SJCRH30 (cell line): ENCODE measurements at regions not wholly inside any gene's neighbourhood (a gene's known extent, or its start where the extent isn't known, plus 50 kb on each side); places are given as distances from the start of the nearest gene placed in this dataset.

ENCODE experiments used
- DNase-seq, 2 experiments: peaks; one replicate each; pipeline ENCODE4 v3.0.0-alpha.2; 2015 to 2020
- H3K27ac ChIP-seq: fragments of 250-450 bp; sonication (Bioruptor Pico); 2 replicates; pipeline ENCODE4 v1.5.1; 2020; ENCODE audit warnings: mild to moderate bottlenecking, moderate library complexity
- H3K27me3 ChIP-seq: fragments of 250-450 bp; sonication (Bioruptor Pico); 2 replicates; pipeline ENCODE4 v1.5.1; 2020; ENCODE audit warnings: mild to moderate bottlenecking, moderate library complexity
- H3K36me3 ChIP-seq: fragments of 250-450 bp; sonication (Bioruptor Pico); 2 replicates; pipeline ENCODE4 v1.5.1; 2020; ENCODE audit warnings: mild to moderate bottlenecking, moderate library complexity
- H3K4me1 ChIP-seq: fragments of 250-450 bp; sonication (Bioruptor Pico); 2 replicates; pipeline ENCODE4 v1.5.1; 2020; ENCODE audit warnings: mild to moderate bottlenecking, moderate library complexity
- H3K4me3 ChIP-seq: fragments of 250-450 bp; sonication (Bioruptor Pico); 2 replicates; pipeline ENCODE4 v1.5.1; 2020; ENCODE audit warnings: mild to moderate bottlenecking, moderate library complexity
- H3K9me3 ChIP-seq: fragments of 250-450 bp; sonication (Bioruptor Pico); replicated peaks from 2 replicates; pipeline ENCODE4 v1.5.1; 2020; ENCODE audit warnings: mild to moderate bottlenecking, moderate library complexity

DNA sequence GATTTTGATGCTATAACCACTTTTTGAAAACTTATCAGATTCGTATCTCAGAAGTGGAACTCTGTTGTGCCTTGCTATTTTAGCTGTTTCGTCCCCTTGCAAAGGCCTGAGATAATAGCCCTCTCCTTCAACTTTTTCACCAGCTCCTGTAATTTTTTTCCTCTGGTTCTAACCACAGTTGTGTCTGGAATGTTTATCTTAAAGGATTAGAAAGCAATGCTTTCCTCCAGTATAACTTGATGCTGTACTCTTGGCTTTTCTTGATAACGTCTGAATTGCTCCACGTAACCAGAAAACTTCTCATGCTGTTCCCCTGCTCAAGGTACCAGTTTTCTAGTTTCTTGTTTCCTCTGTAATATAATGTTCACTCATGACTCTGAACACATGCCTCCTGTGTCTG, 209.4 kb downstream of the DTWD2 start:
- H3K36me3 ChIP-seq, result no peaks in the 10 kb centered on the region
- no peaks in the 10 kb centered on the region for H3K9me3 ChIP-seq
- DNase-seq, result peak in 1 of 2 experiments; percentile 31
- no peak overlapping the region for H3K4me3 ChIP-seq
- no peak overlapping the region for H3K27ac ChIP-seq
- H3K4me1 ChIP-seq, result peaks cover 12% of the 10 kb centered on the region; the same call in 1 of the 2 replicates
- no peaks in the 10 kb centered on the region for H3K27me3 ChIP-seq

DNA sequence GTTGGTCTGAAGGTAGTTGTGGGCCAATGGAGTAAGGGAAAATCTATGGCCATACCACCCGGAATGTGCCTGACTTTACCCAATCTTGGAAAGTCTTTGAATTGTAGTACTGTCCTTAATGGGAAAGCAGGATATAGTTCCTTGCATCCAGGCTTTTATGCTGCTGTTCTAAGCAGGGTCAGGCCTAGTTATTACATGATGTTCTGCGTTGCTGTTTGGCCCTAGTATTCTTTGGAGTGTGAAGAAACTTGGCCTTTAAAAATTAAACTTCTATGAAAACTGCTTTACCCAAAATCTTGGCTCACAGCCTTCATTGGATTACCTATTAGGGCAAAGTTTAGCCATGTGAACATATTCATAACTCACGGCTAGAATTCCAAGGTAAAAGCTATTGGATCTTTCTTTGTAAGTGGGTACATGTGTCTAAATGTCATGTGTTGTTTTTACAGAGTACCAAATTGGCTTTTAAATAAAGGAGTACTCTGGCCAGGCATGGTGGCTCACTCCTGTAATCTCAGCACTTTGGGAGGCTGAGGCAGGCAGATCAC, 211.1 kb downstream of the DTWD2 start:
- DNase-seq, result no peak
- Histone ChIP-seq H3K36me3 (no peaks in the 10 kb centered on the region), H3K9me3 (no peaks in the 10 kb centered on the region), H3K27me3 (no peaks in the 10 kb centered on the region), H3K4me1 (peaks cover 12% of the 10 kb centered on the region; the same call in 1 of the 2 replicates), H3K27ac (no peak overlapping the region), H3K4me3 (no peak overlapping the region)

DNA sequence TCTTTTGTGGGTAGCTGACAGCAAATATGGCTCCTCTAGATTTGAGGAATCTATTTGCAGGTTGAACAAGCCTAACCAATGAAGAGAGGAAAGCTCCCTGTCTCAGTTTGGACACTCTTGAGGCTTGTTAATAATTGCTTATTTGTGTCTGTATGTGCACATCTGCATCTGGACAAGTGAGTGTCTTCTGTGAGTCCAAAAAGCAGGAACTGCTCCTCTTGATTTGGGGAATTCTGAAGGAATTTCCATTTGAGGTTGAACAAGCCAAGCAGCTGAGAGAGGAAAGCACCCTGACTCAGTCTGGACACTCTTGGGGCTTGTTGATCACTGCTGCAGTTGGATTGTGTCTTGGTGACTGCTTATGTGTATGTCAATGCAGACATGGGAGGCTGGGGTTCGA, 211.6 kb downstream of the DTWD2 start:
- Histone ChIP-seq H3K27ac (no peak overlapping the region), H3K27me3 (no peaks in the 10 kb centered on the region)
- no peak for DNase-seq

DNA sequence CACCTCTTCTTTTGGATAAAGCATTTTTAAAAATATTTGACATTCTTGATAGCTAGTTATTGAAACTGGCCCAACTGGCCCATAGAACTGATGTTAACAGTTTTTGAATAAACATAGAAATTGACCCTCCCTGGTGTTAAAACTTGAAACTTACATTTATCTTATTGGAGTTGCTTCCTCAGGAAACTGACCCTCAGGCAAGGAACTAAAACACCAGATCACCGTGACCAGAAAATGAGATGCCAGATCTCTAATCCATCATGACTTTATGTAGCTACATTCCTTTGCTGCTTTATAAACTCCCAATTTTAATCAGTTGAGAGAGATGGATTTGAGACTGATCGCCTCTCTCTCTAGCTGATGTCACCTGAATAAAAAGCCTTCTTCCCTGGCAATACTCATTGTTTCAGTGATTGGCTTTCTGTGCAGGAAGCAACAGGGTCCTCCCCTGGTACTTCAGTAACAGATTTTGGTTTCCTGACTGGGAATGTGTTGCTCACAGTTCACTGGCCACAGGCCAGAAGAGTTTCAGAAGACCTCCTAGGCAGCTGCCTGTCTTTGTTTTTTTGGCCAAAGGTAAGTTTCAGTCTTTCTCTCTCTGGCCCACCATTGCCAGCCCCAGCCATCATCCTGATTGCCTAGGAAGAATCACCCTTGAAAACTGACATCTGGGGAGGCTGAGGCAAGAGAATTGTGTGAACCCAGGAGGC, 212.4 kb downstream of the DTWD2 start:
- DNase-seq, result peak in 1 of 2 experiments; percentile 45
- peaks cover 12% of the 10 kb centered on the region; the same call in 1 of the 2 replicates for H3K4me1 ChIP-seq
- H3K9me3 ChIP-seq, result no peaks in the 10 kb centered on the region
- no peaks in the 10 kb centered on the region for H3K27me3 ChIP-seq
- H3K27ac ChIP-seq, result no peak overlapping the region
- no peak overlapping the region for H3K4me3 ChIP-seq
- H3K36me3 ChIP-seq, result no peaks in the 10 kb centered on the region

More for the DNA sequence above, 211.6 kb downstream of the DTWD2 start:
- Histone ChIP-seq H3K4me1 (peaks cover 12% of the 10 kb centered on the region; the same call in 1 of the 2 replicates), H3K36me3 (no peaks in the 10 kb centered on the region), H3K9me3 (no peaks in the 10 kb centered on the region), H3K4me3 (no peak overlapping the region)

DNA sequence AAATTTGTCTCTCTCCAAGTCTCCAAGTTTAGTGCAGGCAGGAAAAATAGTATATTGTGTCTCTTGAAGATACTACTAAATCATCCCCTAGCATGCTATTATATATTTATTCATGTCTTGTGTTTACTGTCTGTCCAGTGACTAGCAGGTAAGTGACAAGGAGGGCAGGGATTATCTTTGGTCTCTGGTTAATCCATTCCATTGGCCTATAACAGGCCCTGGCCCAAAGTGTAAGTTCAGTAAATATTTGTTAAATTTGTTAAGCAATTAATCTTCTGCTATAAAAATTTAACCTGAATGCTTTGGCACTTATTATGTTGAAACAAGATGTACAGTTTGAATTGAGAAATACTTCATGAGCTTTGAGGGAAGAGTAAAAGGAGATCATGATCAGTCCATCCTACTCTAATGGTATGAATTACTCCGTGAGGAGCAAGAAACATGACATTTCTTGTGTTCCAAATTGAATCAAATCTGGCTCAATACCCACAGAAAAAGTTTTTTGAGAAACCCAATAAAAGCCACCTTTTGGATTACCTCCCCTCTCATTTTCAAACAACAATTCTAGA, 219.7 kb downstream of the DTWD2 start:
- no peak overlapping the region for H3K4me3 ChIP-seq
- no peaks in the 10 kb centered on the region for H3K36me3 ChIP-seq
- no peaks in the 10 kb centered on the region for H3K4me1 ChIP-seq
- no peak for DNase-seq
- no peaks in the 10 kb centered on the region for H3K9me3 ChIP-seq
- no peak overlapping the region for H3K27ac ChIP-seq
- no peaks in the 10 kb centered on the region for H3K27me3 ChIP-seq

DNA sequence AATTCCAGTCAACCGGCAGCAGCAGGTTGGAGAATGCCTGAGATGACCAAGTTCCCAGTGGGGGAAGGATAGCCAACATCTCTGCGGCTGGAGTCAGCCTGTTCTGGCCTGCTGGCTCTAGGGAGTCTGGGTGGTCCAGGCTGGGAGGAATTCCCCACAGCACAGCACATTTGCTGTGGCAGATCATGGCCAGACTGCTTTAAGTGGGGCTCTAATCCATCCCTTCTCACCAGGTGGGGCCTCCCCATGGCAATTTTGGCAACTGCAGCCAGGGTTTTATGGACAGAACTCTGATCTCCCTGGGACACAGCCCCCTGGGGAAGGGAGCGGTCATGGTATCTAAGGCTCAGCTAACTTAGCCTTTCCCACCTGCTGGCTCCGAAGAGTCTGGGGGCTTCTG, 226.1 kb downstream of the DTWD2 start:
- no peak overlapping the region for H3K4me3 ChIP-seq

DNA sequence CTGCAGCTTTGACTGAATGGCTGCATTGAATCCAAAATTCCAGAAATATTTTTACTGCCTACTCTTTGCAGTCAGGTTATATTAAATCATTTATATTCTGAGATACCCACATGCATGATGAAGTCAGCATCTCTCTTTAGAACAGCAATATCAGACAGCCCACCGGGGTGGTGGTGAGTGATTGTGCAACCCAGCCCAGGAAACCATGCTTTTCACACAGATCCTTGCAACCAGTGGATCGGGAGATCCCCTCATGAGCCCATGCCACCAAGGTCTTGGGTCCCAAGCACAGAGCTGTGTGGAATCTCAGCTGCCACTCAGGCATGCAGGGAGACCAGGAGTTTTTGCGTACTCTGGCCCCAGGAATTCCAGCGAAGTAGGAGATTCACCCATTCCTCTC, 226.5 kb downstream of the DTWD2 start:
- Histone ChIP-seq H3K4me1 (peaks cover 4% of the 10 kb centered on the region; the same call in 1 of the 2 replicates), H3K4me3 (no peak overlapping the region), H3K27me3 (no peaks in the 10 kb centered on the region), H3K27ac (peak overlapping the region; percentile 24; the same call in 1 of the 2 replicates), H3K36me3 (no peaks in the 10 kb centered on the region), H3K9me3 (no peaks in the 10 kb centered on the region)
- DNase-seq, result peak in 1 of 2 experiments; percentile 6

More for the DNA sequence above, 226.1 kb downstream of the DTWD2 start:
- H3K27ac ChIP-seq, result peak overlapping the region; percentile 24; the same call in 1 of the 2 replicates
- H3K36me3 ChIP-seq, result no peaks in the 10 kb centered on the region
- no peaks in the 10 kb centered on the region for H3K9me3 ChIP-seq
- DNase-seq, result peak; percentile 64 to 74
- peaks cover 4% of the 10 kb centered on the region; the same call in 1 of the 2 replicates for H3K4me1 ChIP-seq
- H3K27me3 ChIP-seq, result no peaks in the 10 kb centered on the region

DNA sequence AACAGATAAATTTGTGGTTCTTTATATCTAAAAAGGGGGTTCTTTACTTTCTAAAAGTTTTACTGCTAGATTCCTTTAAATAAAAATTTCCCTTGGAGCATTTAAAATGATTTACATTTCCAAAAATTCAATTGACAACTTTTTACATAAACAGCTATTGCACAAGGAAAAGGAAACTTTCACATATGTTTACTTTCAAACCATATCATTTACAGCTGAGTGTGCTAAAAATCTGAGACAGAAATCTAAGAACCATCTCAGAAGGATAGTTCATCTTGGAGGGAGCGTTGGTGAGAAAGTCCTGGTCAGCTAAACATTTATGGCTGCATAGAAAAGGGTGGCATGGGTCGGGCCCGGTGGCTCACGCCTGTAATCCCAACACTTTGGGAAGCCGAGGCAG, 235.4 kb downstream of the DTWD2 start:
- Histone ChIP-seq H3K4me3 (no peak overlapping the region), H3K9me3 (no peaks in the 10 kb centered on the region), H3K4me1 (no peaks in the 10 kb centered on the region), H3K36me3 (no peaks in the 10 kb centered on the region), H3K27ac (no peak overlapping the region), H3K27me3 (no peaks in the 10 kb centered on the region)
- no peak for DNase-seq

DNA sequence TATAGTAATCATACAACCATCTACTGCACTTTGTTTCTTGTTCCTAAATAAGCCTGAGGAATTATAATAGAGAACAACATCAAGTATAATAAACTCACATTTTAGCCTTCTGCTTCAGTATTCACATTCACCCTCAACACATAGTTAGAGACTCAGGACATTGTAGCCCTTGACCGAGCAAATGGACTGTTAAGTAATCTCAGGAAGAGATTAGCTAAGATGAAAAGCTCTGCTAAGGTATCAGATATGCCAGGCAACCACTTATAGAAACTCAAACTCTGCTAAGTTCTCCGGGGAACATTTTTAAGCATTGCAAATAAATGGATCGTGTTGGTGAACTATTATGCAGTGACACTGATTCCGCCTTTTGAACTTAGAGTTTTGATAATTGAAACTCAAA, 252.0 kb downstream of the DTWD2 start:
- no peaks in the 10 kb centered on the region for H3K27me3 ChIP-seq
- DNase-seq, result no peak
- no peaks in the 10 kb centered on the region for H3K4me1 ChIP-seq
- H3K36me3 ChIP-seq, result no peaks in the 10 kb centered on the region
- H3K4me3 ChIP-seq, result no peak overlapping the region
- no peaks in the 10 kb centered on the region for H3K9me3 ChIP-seq
- H3K27ac ChIP-seq, result no peak overlapping the region

DNA sequence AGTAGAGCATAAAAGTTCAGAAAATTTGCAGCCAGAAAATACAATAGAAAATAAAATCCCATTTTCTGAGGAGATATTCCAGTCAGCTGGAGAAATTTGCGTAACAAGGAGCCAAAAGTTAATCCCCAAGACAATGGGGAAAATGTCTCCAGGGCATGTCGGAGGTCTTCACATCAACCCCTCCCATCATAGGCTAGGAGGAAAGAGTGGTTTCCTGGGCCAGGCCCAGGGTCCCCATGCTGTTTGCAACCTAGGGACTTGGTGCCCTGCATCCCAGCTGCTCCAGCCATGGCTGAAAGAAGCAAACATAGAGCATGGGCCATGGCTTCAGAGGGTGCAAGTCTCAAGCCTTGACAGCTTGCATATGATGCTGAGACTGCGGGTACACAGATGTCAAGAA, 255.0 kb downstream of the DTWD2 start:
- H3K27ac ChIP-seq, result no peak overlapping the region
- H3K36me3 ChIP-seq, result no peaks in the 10 kb centered on the region
- H3K4me3 ChIP-seq, result no peak overlapping the region
- no peaks in the 10 kb centered on the region for H3K4me1 ChIP-seq
- H3K9me3 ChIP-seq, result no peaks in the 10 kb centered on the region
- no peak for DNase-seq
- no peaks in the 10 kb centered on the region for H3K27me3 ChIP-seq

DNA sequence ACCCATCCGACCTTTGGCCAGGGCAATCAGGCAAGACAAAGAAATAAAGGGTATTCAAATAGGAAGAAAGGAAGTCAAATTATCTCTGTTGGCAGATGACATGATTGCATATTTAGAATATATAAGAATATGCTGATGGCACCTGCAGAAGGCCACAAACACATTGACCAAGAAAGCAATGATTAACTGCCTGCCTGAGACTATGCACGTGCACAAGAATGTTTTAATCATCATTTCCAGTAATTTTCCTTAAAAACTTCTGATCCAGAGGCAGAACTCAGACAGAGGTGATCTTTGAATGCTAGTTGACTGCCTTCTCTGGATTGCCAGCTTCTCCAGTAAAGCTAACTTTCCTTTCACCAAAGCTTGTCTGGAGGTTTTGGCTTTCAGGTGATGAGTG, 260.2 kb downstream of the DTWD2 start:
- no peak overlapping the region for H3K27ac ChIP-seq
- no peaks in the 10 kb centered on the region for H3K36me3 ChIP-seq
- H3K4me1 ChIP-seq, result peaks cover 4% of the 10 kb centered on the region
- no peaks in the 10 kb centered on the region for H3K9me3 ChIP-seq
- H3K27me3 ChIP-seq, result no peaks in the 10 kb centered on the region
- H3K4me3 ChIP-seq, result no peak overlapping the region
- no peak for DNase-seq

DNA sequence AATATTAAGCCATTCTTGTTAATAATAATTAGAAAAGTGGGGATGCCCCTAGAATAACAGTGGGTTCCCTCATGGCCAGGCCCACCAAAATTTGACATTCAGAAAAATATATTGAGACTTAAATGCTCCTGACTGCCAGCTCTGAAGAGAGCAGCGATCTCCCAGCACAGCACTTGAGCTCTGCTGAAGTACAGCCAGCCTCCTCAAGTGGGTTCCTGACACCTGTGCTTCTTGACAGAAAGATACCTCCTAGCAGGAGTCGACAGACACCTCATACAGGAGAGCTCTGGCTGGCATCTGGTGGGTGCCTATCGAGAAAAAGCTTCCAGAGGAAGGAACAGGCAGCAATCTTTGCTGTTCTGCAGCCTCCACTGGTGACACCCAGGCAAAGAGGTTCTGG, 261.5 kb downstream of the DTWD2 start:
- H3K27ac ChIP-seq, result no peak overlapping the region
- no peaks in the 10 kb centered on the region for H3K27me3 ChIP-seq
- DNase-seq, result no peak
- peaks cover 14% of the 10 kb centered on the region for H3K4me1 ChIP-seq
- no peak overlapping the region for H3K4me3 ChIP-seq
- no peaks in the 10 kb centered on the region for H3K36me3 ChIP-seq
- H3K9me3 ChIP-seq, result no peaks in the 10 kb centered on the region

DNA sequence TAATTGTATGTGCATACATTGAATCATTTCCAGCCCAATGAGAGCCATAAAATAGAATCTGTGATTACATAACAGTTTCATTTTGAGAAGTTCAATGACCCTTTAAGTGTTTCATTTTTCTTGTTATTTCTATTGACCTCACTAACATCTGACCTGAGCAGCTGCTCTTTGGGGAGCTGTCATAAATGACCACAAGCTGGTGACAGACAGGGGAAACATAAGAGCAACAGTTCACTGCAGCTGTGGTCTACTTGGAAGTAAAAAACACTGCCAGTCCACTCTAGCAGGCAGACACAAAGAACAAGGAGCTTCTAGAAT, 265.4 kb downstream of the DTWD2 start:
- H3K4me1 ChIP-seq, result peaks cover 14% of the 10 kb centered on the region
- peak; percentile 60 to 77 for DNase-seq
- H3K9me3 ChIP-seq, result no peaks in the 10 kb centered on the region

DNA sequence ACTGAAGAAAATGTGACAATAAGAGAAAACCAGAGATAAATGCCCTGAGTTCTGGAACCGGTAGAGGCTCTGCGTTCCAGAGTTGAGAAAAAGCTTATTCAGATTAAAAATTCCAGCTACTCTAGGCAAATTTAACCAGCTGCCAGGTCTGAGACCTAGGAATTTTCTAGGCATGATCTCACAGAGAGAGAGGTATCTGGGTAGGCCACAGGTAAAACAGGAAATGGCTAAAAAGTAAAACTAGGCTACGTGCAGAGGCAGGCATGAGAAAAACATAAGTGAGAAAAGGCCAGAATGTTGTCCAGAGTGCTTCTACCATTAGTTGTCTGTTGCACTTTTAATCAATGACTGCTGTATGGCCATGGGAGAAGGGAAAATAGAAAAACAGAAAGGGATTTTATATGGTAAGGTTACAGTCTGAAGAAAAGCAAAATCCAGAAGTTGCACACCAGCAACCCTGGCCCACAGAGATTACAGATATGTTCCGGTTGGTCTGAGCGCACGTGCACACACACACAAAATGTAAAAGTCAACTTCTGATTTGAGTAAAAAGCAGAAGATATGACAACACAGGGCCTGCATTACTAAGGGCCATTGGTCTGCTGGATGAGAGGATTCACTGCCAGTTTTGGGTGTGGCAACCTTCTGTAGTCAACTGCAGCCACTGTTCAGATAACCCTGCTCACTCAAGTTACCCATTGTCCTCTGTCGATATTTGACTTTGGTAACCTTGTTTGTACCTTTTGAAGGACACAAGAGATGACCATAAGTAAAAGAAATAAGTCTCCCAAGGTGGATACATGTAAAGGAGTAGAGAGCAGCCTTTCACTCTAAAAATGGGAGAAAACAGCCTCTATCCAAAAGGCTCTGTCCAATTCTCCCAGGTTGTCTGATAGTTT, 266.0 kb downstream of the DTWD2 start:
- no peaks in the 10 kb centered on the region for H3K36me3 ChIP-seq
- DNase-seq, result peak; percentile 6 to 25
- peak overlapping the region; percentile 9; the same call in 1 of the 2 replicates for H3K27ac ChIP-seq
- H3K27me3 ChIP-seq, result no peaks in the 10 kb centered on the region
- peaks cover 14% of the 10 kb centered on the region for H3K4me1 ChIP-seq
- H3K4me3 ChIP-seq, result no peak overlapping the region
- H3K9me3 ChIP-seq, result no peaks in the 10 kb centered on the region

More for the DNA sequence above, 265.4 kb downstream of the DTWD2 start:
- Histone ChIP-seq H3K4me3 (no peak overlapping the region), H3K36me3 (no peaks in the 10 kb centered on the region), H3K27me3 (no peaks in the 10 kb centered on the region), H3K27ac (peak overlapping the region; percentile 9; the same call in 1 of the 2 replicates)

DNA sequence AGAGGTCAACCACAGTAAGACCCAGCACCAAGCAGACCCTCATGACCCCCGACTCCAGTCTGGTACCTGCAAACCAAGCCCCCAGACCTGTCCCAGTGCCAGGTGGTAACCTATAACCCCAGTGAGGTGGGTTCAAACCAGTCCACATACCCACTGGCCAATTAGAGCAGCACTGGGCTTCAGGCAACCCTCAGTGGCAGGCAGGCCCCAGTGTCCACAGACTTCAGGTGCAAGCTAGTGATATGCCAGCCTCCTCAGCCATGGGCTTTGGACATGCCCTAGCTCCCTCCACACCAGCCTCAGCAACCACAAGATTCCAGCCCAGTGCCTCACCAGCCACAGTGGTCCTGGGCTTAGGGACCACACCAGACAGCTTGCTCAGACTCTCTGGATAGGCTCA, 276.6 kb downstream of the DTWD2 start:
- Histone ChIP-seq H3K36me3 (no peaks in the 10 kb centered on the region), H3K4me1 (no peaks in the 10 kb centered on the region), H3K27me3 (no peaks in the 10 kb centered on the region), H3K4me3 (no peak overlapping the region), H3K9me3 (no peaks in the 10 kb centered on the region; the same call in 1 of the 2 replicates), H3K27ac (no peak overlapping the region)
- DNase-seq, result no peak
